Stromal cell of bone marrow (primary cell): ENCODE measurements at regions not wholly inside any gene's neighbourhood (a gene's known extent, or its start where the extent isn't known, plus 50 kb on each side); places are given as distances from the start of the nearest gene placed in this dataset.
"Not testable (repeated sequence)": the region's sequence is repeated elsewhere in the genome, so short reads cannot be mapped to it uniquely, and the experiment has no call there.

Experiments
- DNase-seq: peaks from one replicate; pipeline ENCODE4 v3.0.0-alpha.2; 2012; ENCODE audit warnings: low read depth

DNA sequence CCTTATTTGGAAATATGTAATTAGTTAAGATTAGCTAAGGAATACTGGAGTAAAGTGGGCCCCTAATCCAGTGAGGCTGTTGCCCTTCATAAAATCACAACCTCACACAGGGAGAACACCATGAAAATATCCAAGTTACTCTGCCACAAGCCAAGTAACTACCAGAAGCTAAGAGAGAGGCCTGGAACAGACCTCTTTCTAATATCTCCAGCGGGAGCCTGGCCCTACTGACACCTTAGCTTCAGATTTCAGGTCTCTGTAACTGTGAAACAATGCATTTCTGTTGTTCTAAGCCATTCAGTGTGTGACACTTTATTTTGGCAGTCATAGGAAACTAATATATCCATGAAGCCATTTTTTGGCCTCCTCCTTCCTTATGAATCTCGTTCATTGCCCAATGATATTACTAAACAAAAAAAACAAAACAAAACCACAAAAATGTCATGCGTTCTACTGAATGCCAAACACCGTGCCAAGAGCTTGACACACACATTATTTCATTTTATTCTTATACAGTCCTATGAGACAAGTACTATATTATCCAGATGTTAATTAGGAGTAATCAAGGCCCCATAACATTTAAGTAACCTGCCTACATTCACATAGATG is 699.0 kb downstream of the MAT2B start:
- DNase-seq = peak; percentile 81

DNA sequence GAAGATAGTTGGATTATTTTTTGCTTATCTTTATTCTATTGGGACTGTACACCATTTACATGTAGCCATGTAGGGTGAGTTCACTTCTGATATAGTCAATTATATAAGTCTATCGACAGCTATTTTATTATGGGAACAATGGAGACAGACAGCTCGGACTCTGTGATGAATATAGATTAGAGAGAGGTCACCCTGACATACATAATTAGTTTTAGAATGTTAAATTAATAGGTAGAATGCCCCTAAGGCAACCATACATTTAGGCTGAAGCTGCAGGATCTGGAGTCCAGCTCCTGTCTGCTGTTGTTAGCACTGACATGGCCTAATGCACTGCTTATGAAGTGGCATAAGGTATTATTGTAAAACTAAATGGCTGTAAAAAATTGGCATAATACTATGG is 700.8 kb downstream of the MAT2B start:
- no peak for DNase-seq

DNA sequence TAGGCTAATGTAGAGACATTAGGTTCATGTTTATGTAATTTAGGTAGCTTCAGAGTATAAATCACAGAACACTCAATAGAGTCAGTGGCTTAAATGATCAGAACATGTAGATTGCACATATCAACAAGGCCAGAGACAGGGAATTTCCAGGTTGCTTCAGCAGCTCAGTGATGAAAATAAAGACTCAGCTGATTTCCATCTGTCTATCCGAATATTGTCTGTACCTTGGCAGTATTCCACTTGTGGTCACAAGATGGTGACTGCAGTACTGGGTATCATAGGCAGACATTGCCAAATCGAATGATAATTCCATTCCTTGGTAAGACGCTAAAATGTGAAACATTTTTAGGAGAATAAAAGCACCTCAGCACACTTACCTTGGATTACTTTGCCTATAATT is 702.2 kb downstream of the MAT2B start:
- DNase-seq = no peak

DNA sequence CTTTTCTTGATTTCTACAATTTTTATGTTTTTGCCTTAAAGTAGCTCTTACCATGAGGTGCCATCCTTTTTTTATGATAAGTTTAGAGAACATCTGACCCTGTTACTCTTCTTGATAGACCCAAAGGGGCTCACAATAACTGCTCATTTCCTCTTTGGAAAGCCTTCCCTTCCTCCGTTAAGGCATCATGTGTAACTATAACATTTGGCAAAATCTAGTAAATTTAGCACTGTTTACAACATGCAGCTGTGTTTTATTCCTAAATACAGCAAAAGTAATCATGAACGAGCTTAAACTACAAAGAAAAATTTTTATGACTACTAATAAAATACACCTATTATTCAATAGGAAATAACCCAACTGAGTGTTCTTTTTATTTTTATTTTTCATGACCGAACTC is 705.1 kb downstream of the MAT2B start:
- no peak for DNase-seq

DNA sequence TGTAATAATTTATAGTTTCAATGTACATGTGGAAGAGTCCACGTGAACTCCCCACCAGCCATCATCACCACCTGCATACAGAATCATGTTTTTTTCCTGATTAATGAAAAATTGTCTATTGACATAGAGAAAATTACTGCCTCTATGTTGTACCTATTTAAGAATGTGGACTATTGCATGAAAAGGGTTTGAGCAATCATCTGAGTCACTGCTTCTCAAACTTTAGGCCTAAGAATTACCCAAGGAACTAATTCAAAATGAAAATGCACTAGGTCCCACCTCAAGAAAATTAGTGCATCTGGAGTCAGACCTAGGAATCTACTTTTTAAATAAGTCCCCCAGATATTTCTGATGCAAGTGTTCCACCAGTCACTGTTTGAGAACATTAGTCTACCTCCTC is 709.3 kb downstream of the MAT2B start:
- no peak for DNase-seq

DNA sequence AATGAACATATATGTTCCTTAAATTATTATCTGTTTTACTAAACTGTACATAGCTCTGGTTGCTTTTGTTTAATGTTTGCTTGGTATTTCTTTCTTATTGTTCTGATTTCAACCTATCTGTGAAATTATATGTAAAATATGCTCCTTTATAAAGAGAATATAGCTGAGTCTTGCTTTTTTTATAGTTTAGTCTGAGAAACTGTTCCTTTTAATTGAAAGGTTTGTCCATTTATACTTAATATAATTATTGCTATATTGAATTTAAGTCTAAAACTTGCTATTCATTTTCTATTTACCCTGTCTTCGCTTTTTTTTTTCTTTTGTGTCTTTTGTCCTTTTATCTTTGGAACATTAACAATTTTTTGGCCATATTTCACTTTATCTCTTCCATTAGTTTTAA is 712.0 kb downstream of the MAT2B start:
- DNase-seq = no peak

DNA sequence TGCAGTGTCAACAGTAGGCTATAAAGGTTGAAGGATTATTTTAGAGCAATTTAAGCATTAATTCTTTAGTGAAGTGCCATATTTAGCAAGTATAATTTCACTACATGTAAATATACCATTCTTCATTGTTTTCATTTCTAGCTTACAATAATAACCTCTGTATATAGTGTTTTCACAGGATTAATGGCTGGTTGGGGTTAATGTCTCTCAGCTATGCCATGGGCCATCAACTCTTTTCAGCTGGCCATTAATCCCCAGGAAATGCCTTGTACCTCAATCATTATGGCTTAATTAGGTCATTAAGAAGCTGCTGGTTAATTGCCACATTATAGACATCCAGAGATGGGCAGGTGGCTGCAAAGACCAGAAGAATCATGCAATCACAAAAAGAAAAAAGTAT is 715.1 kb downstream of the MAT2B start:
- no peak for DNase-seq

DNA sequence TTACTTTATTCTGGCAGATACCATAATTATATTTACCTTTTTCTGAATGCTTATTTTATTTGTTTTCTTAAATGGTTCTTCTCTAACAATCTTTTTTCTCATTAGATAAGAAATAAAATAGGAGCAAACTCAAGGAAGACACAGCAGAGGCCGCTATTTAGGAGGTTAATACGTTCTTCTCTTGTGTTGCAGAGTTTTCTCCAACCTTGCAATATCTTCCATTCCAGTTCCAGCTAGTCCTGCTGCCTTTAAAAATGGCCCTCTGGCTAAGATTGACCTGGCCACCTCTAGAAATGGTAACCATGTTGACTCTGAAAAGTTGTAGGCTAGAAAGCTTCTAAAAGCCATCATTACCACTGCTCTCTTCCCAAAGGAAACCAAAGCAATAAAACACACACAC is 718.8 kb downstream of the MAT2B start:
- no peak for DNase-seq

DNA sequence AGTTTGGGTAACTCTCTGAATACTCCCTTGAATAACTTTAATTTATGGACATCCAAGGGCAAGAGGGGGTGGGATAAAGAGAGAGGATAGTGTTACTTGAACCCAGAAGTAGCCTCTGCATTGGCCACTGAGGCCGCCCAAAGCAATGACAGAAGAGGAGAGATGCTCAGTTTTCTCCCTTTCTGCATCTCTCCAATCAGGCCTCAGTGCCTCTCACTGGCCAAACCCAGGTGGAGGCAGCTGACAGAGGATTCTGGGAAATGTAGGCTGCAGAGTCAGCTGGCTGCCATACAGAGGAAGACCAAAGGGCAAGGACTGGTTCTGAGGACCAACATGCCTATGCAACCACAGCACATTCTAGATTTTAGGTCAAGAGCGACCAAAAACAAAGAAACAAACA is 719.4 kb downstream of the MAT2B start:
- DNase-seq = no peak

DNA sequence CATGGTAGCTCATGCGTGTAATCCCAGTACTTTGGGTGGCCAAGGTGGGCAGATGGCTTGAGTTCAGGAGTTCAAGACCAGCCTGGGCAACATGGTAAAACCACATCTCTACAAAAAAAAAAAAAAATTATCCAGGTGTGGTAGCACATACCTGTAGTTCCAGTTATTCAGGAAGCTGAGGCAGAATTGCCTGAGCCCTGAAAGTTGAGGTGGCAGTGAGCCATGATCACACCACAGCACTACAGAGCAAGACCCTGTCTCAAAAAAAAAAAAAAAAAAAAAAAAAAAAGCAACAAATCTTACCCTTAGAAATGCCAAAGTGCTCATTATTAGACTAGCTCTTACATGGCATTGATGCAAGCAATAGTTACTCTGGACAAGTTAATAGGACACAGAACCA is 724.9 kb downstream of the MAT2B start:
- no peak for DNase-seq

DNA sequence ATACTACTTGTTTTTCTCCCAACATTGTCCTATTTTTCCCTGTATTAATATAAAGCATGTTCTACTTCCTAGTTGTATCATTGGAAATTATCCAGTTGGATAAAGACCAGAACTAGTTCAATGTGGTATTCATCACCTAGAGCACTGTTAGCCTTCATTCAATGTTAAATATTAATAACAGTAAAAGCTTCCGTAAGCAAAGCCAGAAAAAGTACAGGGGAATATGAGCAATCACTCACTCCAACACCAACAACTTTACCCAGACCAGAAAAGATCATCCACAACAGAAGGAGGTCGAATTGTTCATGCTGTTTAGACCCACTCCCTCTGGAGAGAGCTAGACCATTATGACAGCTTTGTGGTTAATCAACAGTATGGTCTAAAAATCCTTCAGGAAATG is 728.4 kb downstream of the MAT2B start:
- peak; percentile 36 for DNase-seq

DNA sequence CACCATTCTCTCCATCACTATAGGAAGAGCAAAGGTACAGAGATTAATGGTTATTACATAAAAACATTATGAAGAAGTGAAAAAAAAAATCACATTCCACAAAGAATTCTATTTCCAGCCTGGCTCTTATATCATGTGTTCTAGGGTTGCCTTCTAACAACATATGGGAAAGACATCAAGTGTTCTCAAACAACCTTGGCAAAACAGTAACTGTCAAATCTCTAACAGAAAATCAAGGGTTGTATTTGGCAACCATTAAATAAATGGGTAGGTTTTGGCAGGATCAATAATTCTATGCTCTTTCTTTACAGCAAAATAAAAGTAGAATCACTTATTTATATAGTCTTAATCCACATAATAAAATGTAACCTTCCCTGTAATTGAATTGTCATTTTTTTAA is 728.9 kb downstream of the MAT2B start:
- DNase-seq = no peak

DNA sequence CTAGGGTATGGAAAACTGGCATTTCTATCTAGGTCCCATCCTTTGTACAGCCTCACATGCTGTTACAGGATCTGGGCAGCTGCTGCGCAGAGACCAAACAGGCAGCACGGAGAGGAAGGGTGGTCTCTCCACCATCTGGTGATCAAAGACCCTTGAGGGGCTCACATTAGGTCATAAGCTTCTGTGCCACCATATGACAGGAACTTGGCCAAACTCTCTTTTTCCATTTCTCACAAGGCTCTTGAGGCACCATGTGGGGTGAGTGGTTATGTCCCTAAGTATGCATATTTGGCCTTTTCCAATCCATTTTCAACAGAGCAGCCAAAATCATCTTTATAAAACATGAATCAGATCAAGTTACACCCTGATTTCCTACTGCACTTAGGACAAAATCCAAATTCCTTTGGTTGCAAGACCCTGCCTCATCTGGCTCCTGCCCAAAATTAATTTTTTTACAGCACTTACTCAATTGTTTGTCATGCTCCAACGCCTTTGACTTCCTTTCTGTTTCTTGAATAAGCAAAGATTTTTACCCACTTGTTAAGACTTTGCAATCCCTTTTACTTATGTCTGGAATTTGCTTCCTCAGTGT is 730.0 kb downstream of the MAT2B start:
- peak; percentile 93 for DNase-seq

DNA sequence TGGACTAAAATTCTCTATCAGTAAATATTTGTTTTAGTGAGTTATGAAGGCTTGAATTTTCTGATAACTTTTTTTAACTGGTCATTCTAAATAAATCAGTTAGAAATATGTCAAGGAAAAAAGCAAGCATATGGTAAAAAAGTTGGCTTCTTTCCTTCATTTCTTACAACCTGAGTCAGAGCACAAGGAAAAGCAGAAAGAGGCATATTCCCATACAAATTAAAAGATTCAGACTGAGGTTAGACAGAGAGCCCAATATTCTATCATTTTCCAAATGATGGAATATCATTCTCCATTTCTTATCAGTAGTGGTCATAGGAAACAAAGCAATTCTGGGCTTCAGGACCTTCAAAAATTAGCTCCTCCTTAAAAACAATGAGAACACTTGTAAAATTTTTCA is 732.1 kb downstream of the MAT2B start:
- peak; percentile 36 for DNase-seq

DNA sequence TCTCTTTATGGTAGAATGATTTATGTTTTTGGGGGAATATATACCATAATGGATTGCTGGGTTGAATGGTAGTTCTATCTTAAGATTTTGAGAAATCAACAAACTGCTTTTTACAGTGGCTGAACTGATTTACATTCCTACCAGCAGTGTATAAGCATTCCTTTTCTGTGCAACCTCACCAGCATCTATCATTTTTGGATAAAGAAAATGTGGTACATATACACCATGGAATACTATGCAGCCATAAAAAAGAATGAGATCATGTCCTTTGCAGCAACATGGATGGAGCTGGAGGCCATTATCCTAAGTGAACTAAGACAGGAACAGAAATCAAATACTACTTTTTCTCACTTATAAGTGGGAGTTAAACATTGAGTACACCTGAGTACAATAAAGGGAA is 746.4 kb downstream of the MAT2B start:
- DNase-seq = not testable (repeated sequence)

DNA sequence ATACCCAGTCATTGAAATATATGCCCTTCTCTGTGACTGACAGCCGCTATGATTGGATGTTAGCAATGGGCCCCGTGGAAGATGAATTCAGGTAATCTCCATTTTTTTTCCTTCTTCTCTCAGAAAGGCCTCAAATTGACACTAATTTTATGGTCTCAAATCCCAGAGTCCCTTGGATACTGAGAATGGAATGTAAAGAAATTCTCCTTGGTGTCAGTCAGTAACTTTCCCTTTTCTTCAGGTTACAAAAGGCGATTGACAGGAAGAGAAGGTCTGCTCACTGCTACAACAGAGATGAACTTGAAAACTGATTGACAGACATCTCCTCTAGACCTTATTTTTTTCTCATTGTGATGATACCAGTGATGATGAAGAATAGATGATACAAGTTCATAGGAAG is 748.3 kb downstream of the MAT2B start:
- DNase-seq = no peak

DNA sequence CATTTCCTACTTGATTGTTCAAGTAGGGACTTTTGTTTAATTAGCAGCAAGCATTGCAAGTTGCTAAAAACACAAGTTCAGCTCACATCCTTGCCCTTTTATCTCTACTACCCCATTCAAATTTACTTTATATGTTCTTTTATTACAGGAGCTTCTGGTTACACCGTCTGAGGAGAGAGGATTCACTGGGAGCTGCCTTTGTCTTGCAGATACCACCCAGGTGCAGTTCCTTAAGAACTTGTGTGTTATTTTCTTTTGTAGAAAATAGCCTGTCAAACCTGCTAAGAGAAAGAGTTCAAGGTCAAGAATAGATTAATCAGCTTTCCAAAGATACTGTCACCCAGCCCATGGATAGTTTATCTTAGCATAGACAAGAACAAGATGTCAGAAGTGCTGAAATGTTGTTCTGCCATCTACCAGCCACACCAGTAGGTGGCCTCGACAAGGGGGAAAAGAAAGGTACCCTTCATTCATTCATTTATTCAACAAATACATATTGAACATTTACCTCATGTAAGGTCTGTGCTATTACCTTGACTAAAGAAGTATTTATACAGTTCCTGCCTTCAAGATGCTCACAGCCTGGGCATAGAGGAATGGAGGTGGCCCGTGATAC is 750.3 kb downstream of the MAT2B start:
- no peak for DNase-seq

DNA sequence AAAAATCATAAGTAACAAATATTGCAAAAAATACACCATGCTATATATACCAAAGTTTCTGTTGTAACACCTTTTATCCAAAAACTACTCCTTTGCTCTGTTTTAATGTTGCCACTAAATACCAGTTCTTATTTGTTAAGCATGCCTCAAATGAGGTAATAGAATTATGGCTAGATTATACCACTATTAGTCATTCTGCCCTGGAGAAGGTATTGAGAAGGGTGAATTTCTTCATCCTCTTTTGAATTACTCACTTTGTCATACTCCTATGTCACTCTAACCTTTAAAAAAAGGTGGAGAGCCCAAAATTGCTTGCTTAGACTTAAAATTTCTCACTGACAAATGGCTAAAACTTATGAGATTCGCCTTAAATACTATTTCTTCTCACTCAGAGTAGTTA is 750.9 kb downstream of the MAT2B start:
- no peak for DNase-seq

DNA sequence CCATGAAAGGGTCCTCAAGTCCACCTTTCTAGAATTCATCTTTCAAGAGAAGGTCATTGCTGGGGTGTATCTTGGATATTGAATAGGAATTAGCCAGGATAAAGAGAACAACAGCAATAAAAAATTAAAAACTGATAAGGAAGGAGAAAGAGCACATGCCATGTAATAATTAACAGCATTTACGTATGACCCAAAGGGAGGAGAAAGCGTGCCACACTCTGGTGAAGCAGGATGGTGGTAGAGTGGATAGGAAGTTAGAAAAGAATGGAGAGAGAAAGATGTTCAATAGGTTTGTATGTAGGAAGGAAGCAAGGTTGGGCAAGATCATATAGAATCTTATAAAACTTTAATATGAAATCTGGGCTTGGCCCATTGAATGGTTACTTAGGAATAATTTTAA is 751.5 kb downstream of the MAT2B start:
- no peak for DNase-seq

DNA sequence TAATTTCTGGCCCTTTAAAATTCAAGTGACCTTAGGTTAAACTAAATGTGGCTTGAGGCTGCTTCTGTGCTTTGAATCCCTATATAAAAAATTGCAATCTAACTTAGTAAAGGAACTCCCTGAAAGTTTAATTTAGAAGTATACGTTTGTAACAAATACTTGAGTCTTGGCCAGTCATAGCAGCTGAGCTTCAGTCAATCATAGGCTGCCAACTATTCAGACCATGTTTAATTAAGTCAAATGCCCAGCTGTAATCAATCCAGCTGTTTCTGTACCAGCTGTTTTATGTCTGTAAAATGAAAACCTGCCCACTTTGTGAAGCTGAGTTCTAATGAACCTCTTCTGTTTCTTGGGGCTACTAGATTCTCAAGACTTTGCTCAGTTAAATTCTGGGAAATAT is 760.1 kb downstream of the MAT2B start:
- no peak for DNase-seq

DNA sequence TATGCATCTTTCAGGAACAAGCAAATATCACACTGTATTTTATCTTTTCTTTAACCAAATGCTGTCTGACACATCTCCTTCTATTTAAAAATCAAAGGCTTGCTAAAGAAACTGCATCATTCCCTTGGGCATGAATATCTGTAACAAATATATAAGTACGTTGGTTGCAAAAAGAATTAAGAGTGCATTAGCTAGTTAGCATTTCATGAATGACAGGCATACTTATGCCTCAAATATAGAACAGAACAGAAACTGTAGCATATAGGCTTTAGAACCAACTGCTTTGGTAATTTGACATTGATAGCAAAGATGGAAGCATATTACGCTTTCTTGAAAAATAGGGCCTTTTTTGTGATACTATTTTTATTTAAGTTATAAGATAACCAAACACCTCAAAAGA is 761.2 kb downstream of the MAT2B start:
- DNase-seq = no peak

DNA sequence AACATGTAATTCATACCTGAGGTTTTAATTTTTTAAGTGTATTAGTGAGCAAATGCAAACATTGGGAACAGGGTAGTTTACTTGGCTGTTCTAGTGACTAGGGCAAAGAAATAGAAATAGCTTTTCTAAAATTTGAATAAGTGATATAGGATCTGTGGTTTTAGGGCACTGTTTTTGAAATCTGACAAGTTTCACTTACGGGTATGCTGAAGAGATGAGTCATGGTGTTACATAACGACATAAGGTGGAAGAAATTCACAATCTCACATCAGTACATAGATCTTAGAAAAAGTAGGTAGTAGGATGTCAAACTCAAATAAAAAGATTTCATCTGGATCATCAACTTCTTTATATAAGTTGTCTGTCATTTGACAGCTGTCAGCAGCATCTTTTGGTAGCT is 772.3 kb downstream of the MAT2B start:
- DNase-seq = no peak

DNA sequence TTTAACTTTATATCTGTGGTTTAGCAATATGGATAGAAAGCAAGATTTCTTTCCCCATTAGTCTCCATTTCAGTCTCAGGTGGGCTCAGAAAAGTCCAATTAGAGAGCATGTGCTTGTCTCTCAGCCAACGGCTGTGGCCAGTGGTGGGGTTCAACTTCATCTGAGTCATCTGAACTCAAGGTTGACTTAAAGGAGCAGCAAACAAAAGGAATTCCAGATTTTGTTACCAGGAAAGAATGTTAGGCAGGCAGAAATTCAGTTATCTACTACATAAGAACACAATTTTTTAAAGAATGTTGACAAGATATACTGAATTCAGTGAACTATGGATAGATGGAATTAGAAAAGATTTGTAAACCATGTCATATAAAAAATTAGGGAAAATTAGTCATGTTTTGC is 784.1 kb downstream of the MAT2B start:
- DNase-seq = no peak

DNA sequence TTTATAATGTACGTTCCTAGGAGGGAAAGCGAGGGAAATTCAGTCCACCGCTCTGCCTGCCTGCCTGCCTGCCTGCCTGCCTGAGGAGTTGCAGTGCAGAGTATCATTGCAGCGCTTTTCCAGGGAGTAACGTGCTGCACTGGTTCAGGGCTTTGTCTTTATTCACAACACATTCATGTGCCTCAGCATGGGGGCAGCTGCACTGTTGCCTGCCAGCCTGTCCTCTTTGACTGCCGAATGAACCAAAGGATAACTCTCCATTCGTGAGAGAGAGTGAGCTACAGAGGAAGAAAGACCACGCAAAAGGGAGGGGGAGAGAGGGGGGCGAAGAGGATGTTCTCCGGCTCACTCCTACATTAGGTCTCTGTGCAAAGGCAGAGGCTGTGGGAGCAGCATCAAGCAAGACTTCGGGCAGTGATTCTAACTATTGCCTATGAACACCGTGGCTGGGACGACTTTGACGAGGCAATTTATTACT is 791.2 kb downstream of the MAT2B start:
- DNase-seq = no peak
